GM19239 (cell line): ENCODE measurements at regions not wholly inside any gene's neighbourhood (a gene's known extent, or its start where the extent isn't known, plus 50 kb on each side); places are given as distances from the start of the nearest gene placed in this dataset.
"Not testable (repeated sequence)": the region's sequence is repeated elsewhere in the genome, so short reads cannot be mapped to it uniquely, and the experiment has no call there.

Experiments used
- DNase-seq: peaks from one replicate; pipeline ENCODE4 v3.0.0; 2011; ENCODE audit warnings: low spot score; ENCODE audit not compliant: insufficient read length
- FAIRE-seq: peaks from 2 replicates; lab custom pipeline; 2011; peaks lifted over from hg19 to GRCh38; lab: Jason Lieb, UNC

GRCh38 chr20:11145616-11146015 lies 471.8 kb upstream of the JAG1 start:
- FAIRE-seq (no peak), DNase-seq (no peak)

GRCh38 chr20:11153819-11154218 lies 480.0 kb upstream of the JAG1 start:
- DNase-seq (no peak), FAIRE-seq (no peak)

- no peak for FAIRE-seq
- DNase-seq = no peak
Measured at GRCh38 chr20:11155156-11155756, 481.5 kb upstream of the JAG1 start.

GRCh38 chr20:11156922-11157321 lies 483.1 kb upstream of the JAG1 start:
- FAIRE-seq (no peak), DNase-seq (no peak)

GRCh38 chr20:11158146-11158545 lies 484.3 kb upstream of the JAG1 start:
- FAIRE-seq = no peak
- no peak for DNase-seq

- FAIRE-seq (no peak), DNase-seq (no peak)
Measured at GRCh38 chr20:11158589-11158988, 484.8 kb upstream of the JAG1 start.

GRCh38 chr20:11159728-11160127 lies 485.9 kb upstream of the JAG1 start:
- FAIRE-seq (no peak), DNase-seq (no peak)

GRCh38 chr20:11162026-11162775 lies 488.4 kb upstream of the JAG1 start:
- DNase-seq = no peak
- FAIRE-seq = no peak

- no peak for FAIRE-seq
Measured at GRCh38 chr20:11165789-11166188, 492.0 kb upstream of the JAG1 start.

GRCh38 chr20:11166712-11167111 lies 492.9 kb upstream of the JAG1 start:
- FAIRE-seq = no peak
- no peak for DNase-seq

More at GRCh38 chr20:11165789-11166188, 492.0 kb upstream of the JAG1 start:
- no peak for DNase-seq

GRCh38 chr20:11168026-11168425 lies 494.2 kb upstream of the JAG1 start:
- FAIRE-seq (no peak), DNase-seq (no peak)

- FAIRE-seq = no peak
- no peak for DNase-seq
Measured at GRCh38 chr20:11170025-11170424, 496.2 kb upstream of the JAG1 start.

GRCh38 chr20:11170565-11170964 lies 496.8 kb upstream of the JAG1 start:
- no peak for FAIRE-seq
- no peak for DNase-seq

- DNase-seq = no peak
- FAIRE-seq = no peak
Measured at GRCh38 chr20:11172881-11173280, 499.1 kb upstream of the JAG1 start.

GRCh38 chr20:11173916-11174315 lies 500.1 kb upstream of the JAG1 start:
- no peak for FAIRE-seq
- no peak for DNase-seq

- FAIRE-seq (no peak), DNase-seq (no peak)
Measured at GRCh38 chr20:11174861-11175260, 501.1 kb upstream of the JAG1 start.

- DNase-seq (no peak), FAIRE-seq (no peak)
Measured at GRCh38 chr20:11176431-11176830, 502.6 kb upstream of the JAG1 start.

- FAIRE-seq = no peak
- no peak for DNase-seq
Measured at GRCh38 chr20:11178946-11179654, 505.3 kb upstream of the JAG1 start.

- FAIRE-seq = no peak
Measured at GRCh38 chr20:11180186-11180585, 506.4 kb upstream of the JAG1 start.

GRCh38 chr20:11181129-11181528 lies 507.3 kb upstream of the JAG1 start:
- DNase-seq, FAIRE-seq: not testable (repeated sequence)

More at GRCh38 chr20:11180186-11180585, 506.4 kb upstream of the JAG1 start:
- DNase-seq = no peak

- FAIRE-seq = no peak
- DNase-seq = no peak
Measured at GRCh38 chr20:11181966-11182365, 508.2 kb upstream of the JAG1 start.
